GM06990 (cell line): ENCODE measurements at regions not wholly inside any gene's neighbourhood (a gene's known extent, or its start where the extent isn't known, plus 50 kb on each side); places are given as distances from the start of the nearest gene placed in this dataset.

Experiments
- DNase-seq: peaks from one replicate; pipeline ENCODE4 v3.0.0-alpha.2; 2011; ENCODE audit not compliant: insufficient read length; ENCODE audit errors: extremely low read depth
- H3K27me3 ChIP-seq: replicated peaks from 2 replicates; pipeline ENCODE4 v1.6.0; 2011; ENCODE audit warnings: low read length; ENCODE audit not compliant: control insufficient read depth, insufficient read depth
- H3K36me3 ChIP-seq: 2 replicates; pipeline ENCODE4 v1.5.1; 2011; ENCODE audit warnings: low read length; ENCODE audit not compliant: control insufficient read depth, insufficient read depth
- H3K4me3 ChIP-seq: replicated peaks from 2 replicates; pipeline ENCODE4 v1.5.1; 2011; ENCODE audit warnings: low read depth, mild to moderate bottlenecking, control low read depth, low read length
- TF ChIP-seq, protein P1 (sequence below): IDR thresholded peaks from 2 replicates; pipeline ENCODE4 v1.5.1; 2011; ENCODE audit warnings: low read length, control low read depth, mild to moderate bottlenecking, inconsistent platforms; ENCODE audit not compliant: insufficient read depth, poor library complexity, severe bottlenecking

DNA sequence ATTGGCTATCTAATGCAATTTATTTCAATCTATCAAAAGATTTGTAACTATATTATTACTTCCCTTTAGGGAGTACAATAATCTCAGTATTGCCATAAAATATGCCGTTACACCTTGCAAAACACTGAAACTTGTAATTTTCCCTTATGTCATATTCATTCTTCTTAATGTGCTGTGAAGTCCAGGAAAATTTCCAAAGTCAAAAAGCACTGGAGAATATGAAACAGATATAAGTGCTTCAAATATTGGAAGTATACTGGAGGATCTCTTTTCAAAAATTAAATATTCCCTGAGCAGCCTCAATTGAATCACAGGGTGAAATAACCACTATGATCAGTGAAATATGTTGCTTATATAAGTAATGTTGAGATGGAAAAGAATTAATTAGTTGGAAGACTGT is 356.0 kb downstream of the PPP1R3A start:
- no peak for DNase-seq
- TF ChIP-seq, protein P1, sequence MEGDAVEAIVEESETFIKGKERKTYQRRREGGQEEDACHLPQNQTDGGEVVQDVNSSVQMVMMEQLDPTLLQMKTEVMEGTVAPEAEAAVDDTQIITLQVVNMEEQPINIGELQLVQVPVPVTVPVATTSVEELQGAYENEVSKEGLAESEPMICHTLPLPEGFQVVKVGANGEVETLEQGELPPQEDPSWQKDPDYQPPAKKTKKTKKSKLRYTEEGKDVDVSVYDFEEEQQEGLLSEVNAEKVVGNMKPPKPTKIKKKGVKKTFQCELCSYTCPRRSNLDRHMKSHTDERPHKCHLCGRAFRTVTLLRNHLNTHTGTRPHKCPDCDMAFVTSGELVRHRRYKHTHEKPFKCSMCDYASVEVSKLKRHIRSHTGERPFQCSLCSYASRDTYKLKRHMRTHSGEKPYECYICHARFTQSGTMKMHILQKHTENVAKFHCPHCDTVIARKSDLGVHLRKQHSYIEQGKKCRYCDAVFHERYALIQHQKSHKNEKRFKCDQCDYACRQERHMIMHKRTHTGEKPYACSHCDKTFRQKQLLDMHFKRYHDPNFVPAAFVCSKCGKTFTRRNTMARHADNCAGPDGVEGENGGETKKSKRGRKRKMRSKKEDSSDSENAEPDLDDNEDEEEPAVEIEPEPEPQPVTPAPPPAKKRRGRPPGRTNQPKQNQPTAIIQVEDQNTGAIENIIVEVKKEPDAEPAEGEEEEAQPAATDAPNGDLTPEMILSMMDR, result no peak
- Histone ChIP-seq H3K4me3 (no peak overlapping the region), H3K27me3 (no peaks in the 10 kb centered on the region), H3K36me3 (no peaks in the 10 kb centered on the region)

DNA sequence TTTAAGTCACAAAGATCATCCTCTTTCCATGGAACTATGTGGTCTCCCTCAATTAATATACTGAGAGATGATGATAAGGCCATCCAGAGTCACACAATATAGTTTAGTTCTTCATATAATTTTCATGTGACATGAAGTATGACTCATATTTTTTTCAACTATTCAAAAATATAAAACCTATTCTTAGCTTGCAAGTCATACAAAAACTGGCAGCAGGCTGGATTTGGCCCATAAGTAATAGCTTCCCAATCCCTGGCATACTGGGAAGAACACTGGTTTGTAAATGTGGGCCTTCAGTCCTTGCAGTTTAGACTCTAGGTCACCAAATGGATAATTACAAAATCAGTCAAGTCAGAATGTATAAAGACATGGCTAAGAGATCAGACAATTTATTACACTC is 356.6 kb downstream of the PPP1R3A start:
- H3K4me3 ChIP-seq, result no peak overlapping the region
- H3K36me3 ChIP-seq, result no peaks in the 10 kb centered on the region
- TF ChIP-seq, protein P1, result no peak
- no peaks in the 10 kb centered on the region for H3K27me3 ChIP-seq
- no peak for DNase-seq

DNA sequence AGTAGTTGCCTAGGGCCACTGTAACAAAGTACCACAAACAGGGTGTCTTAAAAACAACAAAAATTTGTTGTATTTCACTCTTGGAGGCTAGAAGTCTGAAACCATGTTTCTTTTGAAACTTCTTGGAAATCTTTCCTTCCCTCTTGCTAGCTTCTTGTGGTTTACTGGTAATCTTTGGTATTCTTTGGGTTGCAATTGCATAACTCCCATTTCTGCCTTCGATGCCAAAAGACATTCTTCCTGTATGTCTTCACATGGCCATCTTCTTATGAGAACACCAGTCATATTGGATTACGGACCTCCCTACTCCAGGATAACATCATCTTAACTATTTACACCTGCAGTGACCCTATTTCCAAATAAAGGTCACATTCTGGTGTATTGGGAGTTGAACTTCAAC is 357.4 kb downstream of the PPP1R3A start:
- H3K27me3 ChIP-seq, result no peaks in the 10 kb centered on the region
- TF ChIP-seq, protein P1, result no peak
- H3K4me3 ChIP-seq, result no peak overlapping the region
- no peaks in the 10 kb centered on the region for H3K36me3 ChIP-seq
- no peak for DNase-seq

DNA sequence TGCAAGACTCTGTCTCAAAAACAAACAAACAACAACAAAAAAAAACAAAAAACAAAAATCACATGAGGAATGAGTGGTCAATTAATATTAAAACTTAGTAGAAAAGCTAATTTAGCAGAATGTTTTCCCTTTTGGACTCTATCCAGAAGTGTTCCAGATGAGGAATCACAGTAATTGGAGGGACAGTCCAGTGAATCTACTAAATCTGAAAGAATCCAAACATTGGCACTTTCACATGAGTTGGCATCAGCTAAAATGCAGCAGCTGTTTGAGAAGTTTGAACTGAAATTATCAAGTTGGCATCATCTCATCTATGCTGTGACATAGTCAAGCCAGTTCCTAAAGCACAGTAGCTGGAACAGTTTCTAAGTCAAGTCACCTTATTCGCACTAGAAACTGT is 367.8 kb downstream of the PPP1R3A start:
- TF ChIP-seq, protein P1, result no peak
- DNase-seq, result no peak
- no peak overlapping the region for H3K4me3 ChIP-seq
- H3K36me3 ChIP-seq, result no peaks in the 10 kb centered on the region
- no peaks in the 10 kb centered on the region for H3K27me3 ChIP-seq

DNA sequence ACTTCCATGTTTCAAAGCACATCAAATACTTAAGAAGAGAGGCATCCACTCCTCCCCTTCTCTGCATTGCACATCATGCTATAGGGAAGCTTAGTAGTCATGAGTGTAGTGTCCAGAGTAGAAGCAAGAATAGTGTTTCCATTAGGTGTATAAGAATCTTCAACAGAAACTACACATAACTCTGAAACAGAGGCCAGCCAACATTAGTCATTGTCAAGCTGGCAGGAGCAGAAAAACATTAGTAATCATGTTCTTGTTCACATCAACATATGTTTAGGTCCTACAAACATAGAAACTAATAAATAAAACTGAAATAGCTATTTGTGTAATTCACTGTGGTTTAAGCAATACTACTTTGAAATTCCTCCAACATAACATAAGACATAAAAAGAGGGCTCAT is 370.2 kb downstream of the PPP1R3A start:
- no peak overlapping the region for H3K4me3 ChIP-seq
- DNase-seq, result no peak
- TF ChIP-seq, protein P1, result no peak
- no peaks in the 10 kb centered on the region for H3K27me3 ChIP-seq
- no peaks in the 10 kb centered on the region for H3K36me3 ChIP-seq

DNA sequence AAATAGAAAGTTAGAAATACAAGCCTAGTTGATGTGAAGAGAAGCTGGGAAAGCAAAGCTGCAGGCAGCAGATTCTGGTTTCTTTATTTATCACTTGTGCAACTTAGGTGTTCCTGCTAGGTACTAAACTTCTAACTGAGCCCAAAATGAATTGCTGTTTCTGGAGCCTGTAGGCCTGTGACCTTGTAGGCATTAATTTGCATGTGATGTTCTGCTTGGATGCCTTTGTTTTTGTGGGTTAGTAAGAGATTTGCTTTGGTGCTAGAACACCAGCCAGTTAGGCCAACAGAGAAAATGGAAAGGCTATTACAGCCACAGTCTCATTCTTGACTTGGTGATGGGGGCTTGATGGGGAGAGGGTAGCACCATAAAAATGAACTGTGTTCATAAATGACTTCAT is 370.7 kb downstream of the PPP1R3A start:
- H3K4me3 ChIP-seq, result no peak overlapping the region
- DNase-seq, result no peak
- TF ChIP-seq, protein P1, result no peak
- H3K36me3 ChIP-seq, result no peaks in the 10 kb centered on the region
- no peaks in the 10 kb centered on the region for H3K27me3 ChIP-seq
